Uterus (tissue), 2 donors: ENCODE measurements at regions not wholly inside any gene's neighbourhood (a gene's known extent, or its start where the extent isn't known, plus 50 kb on each side); places are given as distances from the start of the nearest gene placed in this dataset.

Experiments
- CTCF ChIP-seq, 4 experiments: fragments of 200-600 bp in 2 of 4; fragments of 450-650 bp in 2 of 4; sonication (generic) in 2 of 4; IDR thresholded peaks; one replicate each; pipeline ENCODE4 v1.5.1; 2016 to 2019; ENCODE audit warnings: antibody characterized with exemption in 4 of 4, mild to moderate bottlenecking in 2 of 4, moderate library complexity in 1 of 4
- POLR2A ChIP-seq, 2 donors: fragments of 450-650 bp; IDR thresholded peaks; one replicate each; pipeline ENCODE4 v1.6.1; 2016; ENCODE audit warnings: antibody characterized with exemption in 2 of 2, mild to moderate bottlenecking in 1 of 2, moderate library complexity in 1 of 2

- TF ChIP-seq CTCF (IDR thresholded peaks at IDR 0.05) (no peak), POLR2A (IDR thresholded peaks at IDR 0.05) (no peak)
Observed at GRCh38 chr11:92384802-92385201, 160.2 kb downstream of the FAT3 start.
